Endothelial cell of umbilical vein (primary cell): ENCODE measurements at regions not wholly inside any gene's neighbourhood (a gene's known extent, or its start where the extent isn't known, plus 50 kb on each side); places are given as distances from the start of the nearest gene placed in this dataset.

ENCODE experiments used
- BruUV-seq: library from RNA; stranded (reverse); fragments of 400-500 nt; replicated peaks from 2 replicates; lab custom pipeline; 2021; lab: Mats Ljungman, UMichigan
- CTCF ChIA-PET: fragments of 300-600, 350-600 bp; sonication (Branson Sonifier 250); formaldehyde crosslinking; loops from one replicate; lab custom pipeline; 2021; ENCODE audit warnings: antibody characterized with exemption, inconsistent platforms; lab: Charles Lee
- POLR2A ChIA-PET: fragments of 300-600, 350-600 bp; sonication (Branson Sonifier 250); formaldehyde crosslinking; loops from one replicate; lab custom pipeline; 2021; ENCODE audit warnings: antibody characterized with exemption, inconsistent platforms; lab: Charles Lee
- DNase-seq: peaks from one replicate; pipeline ENCODE4 v3.0.0-alpha.2; 2011; ENCODE audit warnings: low read depth, low spot score
- FAIRE-seq: peaks from 2 replicates; lab custom pipeline; 2011; peaks lifted over from hg19 to GRCh38; lab: Jason Lieb, UNC
- H2AFZ ChIP-seq: 2 replicates; pipeline ENCODE4 v1.6.0; 2012; ENCODE audit warnings: low read depth, low read length, control low read depth, inconsistent platforms
- H3K27ac ChIP-seq: 2 replicates; pipeline ENCODE4 v1.5.1; 2011; ENCODE audit warnings: low read depth, mild to moderate bottlenecking, control low read depth, low read length, moderate library complexity; ENCODE audit not compliant: insufficient read depth
- H3K27me3 ChIP-seq, 2 experiments: 2 replicates each; pipeline versions ENCODE4 v1.6.0 to v1.6.1; 2011; ENCODE audit warnings: low read length in 2 of 2, mixed read lengths in 1 of 2; ENCODE audit not compliant: control insufficient read depth in 2 of 2, insufficient read depth in 2 of 2
- H3K36me3 ChIP-seq, 2 experiments: 2 replicates in 1 of 2; 3 replicates in 1 of 2; pipeline ENCODE4 v1.5.1; 2011; ENCODE audit warnings: low read length in 2 of 2, mild to moderate bottlenecking in 1 of 2, moderate library complexity in 1 of 2; ENCODE audit not compliant: control insufficient read depth in 2 of 2, insufficient read depth in 2 of 2; ENCODE audit errors: extremely low read depth in 1 of 2
- H3K4me1 ChIP-seq: 3 replicates; pipeline ENCODE4 v1.5.1; 2011; ENCODE audit warnings: mild to moderate bottlenecking, low read length; ENCODE audit not compliant: control insufficient read depth, insufficient read depth; ENCODE audit errors: extremely low read depth
- H3K4me2 ChIP-seq: 2 replicates; pipeline ENCODE4 v1.6.1; 2011; ENCODE audit warnings: low read length, control low read depth, mixed read lengths; ENCODE audit not compliant: insufficient read depth
- H3K4me3 ChIP-seq, 3 experiments: fragments of 200-600 bp in 1 of 3; sonication (generic), shearing (Covaris generic) in 1 of 3; replicated peaks in 1 of 3; 2 replicates each; pipeline ENCODE4 v1.5.1; 2011 to 2016; ENCODE audit warnings: control low read depth in 3 of 3, low read length in 3 of 3, mild to moderate bottlenecking in 2 of 3, inconsistent platforms in 1 of 3, low read depth in 1 of 3, moderate library complexity in 1 of 3; ENCODE audit not compliant: insufficient read depth in 1 of 3
- H3K79me2 ChIP-seq: 2 replicates; pipeline ENCODE4 v1.6.0; 2012; ENCODE audit warnings: low read length, inconsistent platforms; ENCODE audit not compliant: control insufficient read depth, insufficient read depth
- H3K9ac ChIP-seq: replicated peaks from 2 replicates; pipeline ENCODE3; 2011; ENCODE audit warnings: low read length, control low read depth; ENCODE audit not compliant: insufficient read depth; ENCODE audit errors: extremely low read depth
- H3K9me1 ChIP-seq: replicated peaks from 3 replicates; pipeline ENCODE4 v1.6.0; 2011; ENCODE audit warnings: mild to moderate bottlenecking, low read length; ENCODE audit not compliant: control insufficient read depth, insufficient read depth; ENCODE audit errors: extremely low read depth
- H3K9me3 ChIP-seq: replicated peaks from 2 replicates; pipeline ENCODE4 v1.5.1; 2012; ENCODE audit warnings: low read length, inconsistent platforms; ENCODE audit not compliant: control insufficient read depth, insufficient read depth
- H4K20me1 ChIP-seq: replicated peaks from 2 replicates; pipeline ENCODE3; 2011; ENCODE audit warnings: mild to moderate bottlenecking, low read length; ENCODE audit not compliant: control insufficient read depth, insufficient read depth; ENCODE audit errors: extremely low read depth
- CTCF ChIP-seq, 2 donors: IDR thresholded peaks; 1 replicate in 1 of 2; 2 replicates in 1 of 2; pipeline ENCODE4 v1.5.1; 2011; ENCODE audit warnings: low read length in 2 of 2, mild to moderate bottlenecking in 2 of 2, moderate library complexity in 2 of 2, control low read depth in 1 of 2, inconsistent platforms in 1 of 2, low read depth in 1 of 2; ENCODE audit not compliant: insufficient read depth in 1 of 2; ENCODE audit errors: extremely low read depth in 1 of 2
- EZH2 ChIP-seq: IDR thresholded peaks from 2 replicates; pipeline ENCODE4 v1.6.1; 2012; ENCODE audit warnings: borderline replicate concordance, low read depth, mild to moderate bottlenecking, moderate library complexity, low read length, inconsistent platforms; ENCODE audit not compliant: severe bottlenecking
- FOS ChIP-seq: IDR thresholded peaks from 2 replicates; pipeline ENCODE4 v1.6.1; 2011; ENCODE audit warnings: mild to moderate bottlenecking, low read length, moderate library complexity, borderline replicate concordance; ENCODE audit not compliant: insufficient read depth
- GATA2 ChIP-seq: IDR thresholded peaks from 2 replicates; pipeline ENCODE4 v1.7.0; 2011; ENCODE audit warnings: low read depth, mild to moderate bottlenecking, moderate library complexity, mixed read lengths, low read length; ENCODE audit not compliant: insufficient read length, insufficient read depth
- JUN ChIP-seq: IDR thresholded peaks from 2 replicates; pipeline ENCODE4 v1.6.1; 2011; ENCODE audit warnings: borderline replicate concordance, low read depth; ENCODE audit not compliant: insufficient read length, insufficient read depth
- MAX ChIP-seq: IDR thresholded peaks from 2 replicates; pipeline ENCODE4 v1.6.1; 2011; ENCODE audit not compliant: insufficient read depth, insufficient read length
- MYC ChIP-seq: IDR thresholded peaks from one replicate; pipeline ENCODE4 v1.6.1; 2011; ENCODE audit warnings: mild to moderate bottlenecking, low read depth, low read length
- POLR2A ChIP-seq: IDR thresholded peaks from 2 replicates; pipeline ENCODE4 v1.6.1; 2012; ENCODE audit warnings: low read depth, mild to moderate bottlenecking, control low read depth, low read length
- POLR2AphosphoS5 ChIP-seq: IDR thresholded peaks from 2 replicates; pipeline ENCODE4 v1.6.1; 2012; ENCODE audit warnings: low read depth, mild to moderate bottlenecking, control low read depth, low read length, moderate library complexity; ENCODE audit not compliant: insufficient read depth
- dilution Hi-C: fragments of 300-500 bp; cut with MboI; formaldehyde crosslinking; loops from one replicate; pipeline ENCODE4 v1.15.0; 2019; ENCODE audit warnings: low sequenced_read_pairs; ENCODE audit not compliant: extremely low pct_ligation_motif_present
- intact Hi-C: fragments of 100-400 bp; cut with micrococcal nuclease; formaldehyde crosslinking; loops from one replicate; pipeline ENCODE4 v1.10.0; 2022

GRCh38 chr3:194275291-194275690 lies 75.8 kb downstream of the CPN2 start:
- Histone ChIP-seq H3K9ac (no peak overlapping the region), H3K27ac (no peak overlapping the region), H3K4me1 (peaks cover 33% of the 10 kb centered on the region), H3K4me3 (no peak overlapping the region), H4K20me1 (no peaks in the 10 kb centered on the region), H3K79me2 (no peaks in the 10 kb centered on the region), H3K9me1 (no peaks in the 10 kb centered on the region), H3K36me3 (no peaks in the 10 kb centered on the region), H3K9me3 (no peaks in the 10 kb centered on the region), H2AFZ (no peak overlapping the region), H3K27me3 (no peaks in the 10 kb centered on the region), H3K4me2 (no peak overlapping the region)
- ChIA-PET CTCF (interaction anchor here (0.8 to 2.6 kb wide), 4 partner anchors 10 to 40 kb away, joined by 3 to 15 read pairs (median 5); no protein-coding TSS in a partner anchor), POLR2A (no interaction called here)
- intact Hi-C loops = no loop called here
- FAIRE-seq (peak; percentile 58), DNase-seq (peak; percentile 24)
- dilution Hi-C loops = no loop called here
- BruUV-seq = no TSS peak
- TF ChIP-seq POLR2AphosphoS5 (no peak), EZH2 (no peak), JUN (no peak), GATA2 (no peak), FOS (no peak), MYC (no peak), CTCF (IDR thresholded peaks at IDR 0.05; ENCODE audit: extremely low read depth in 1 of 2, insufficient read depth in 1 of 2, low read depth in 1 of 2, low read length in 2 of 2) (no peak), MAX (no peak), POLR2A (no peak)
